H1 (cell line): ENCODE measurements at regions not wholly inside any gene's neighbourhood (a gene's known extent, or its start where the extent isn't known, plus 50 kb on each side); places are given as distances from the start of the nearest gene placed in this dataset.
A peak's percentile ranks its signal among the peaks of the same experiment; 100 is the strongest.
"Not testable (repeated sequence)": the region's sequence is repeated elsewhere in the genome, so short reads cannot be mapped to it uniquely, and the experiment has no call there.

Source experiments
- CTCF ChIA-PET: fragments of 300-600 bp; sonication (Branson Sonifier 250); formaldehyde crosslinking; loops from one replicate; lab custom pipeline; 2021; ENCODE audit not compliant: partially characterized antibody; lab: Charles Lee
- POLR2A ChIA-PET: fragments of 300-600 bp; sonication (Branson Sonifier 250); formaldehyde crosslinking; loops from one replicate; lab custom pipeline; 2021; ENCODE audit warnings: inconsistent platforms; ENCODE audit not compliant: partially characterized antibody; lab: Charles Lee
- DNase-seq, 2 experiments: peaks; one replicate each; pipeline versions ENCODE4 v3.0.0 to v3.0.0-alpha.2; 2010 to 2022; ENCODE audit warnings: low spot score in 2 of 2, low read depth in 1 of 2, mixed read lengths in 1 of 2
- FAIRE-seq: peaks from 2 replicates; lab custom pipeline; 2011; peaks lifted over from hg19 to GRCh38; lab: Jason Lieb, UNC
- H2AFZ ChIP-seq: 2 replicates; pipeline ENCODE4 v1.8.1; 2012; ENCODE audit warnings: low read length, inconsistent platforms
- H2AK5ac ChIP-seq: 2 replicates; pipeline ENCODE4 v1.6.1; 2013; ENCODE audit warnings: low read depth, low read length
- H2BK120ac ChIP-seq: replicated peaks from 2 replicates; pipeline ENCODE3; 2013; ENCODE audit warnings: low read depth, low read length, inconsistent platforms
- H2BK12ac ChIP-seq: 2 replicates; pipeline ENCODE4 v1.6.1; 2013; ENCODE audit warnings: low read depth, low read length
- H2BK15ac ChIP-seq: 2 replicates; pipeline ENCODE4 v1.6.1; 2013; ENCODE audit warnings: low read length
- H2BK20ac ChIP-seq: 2 replicates; pipeline ENCODE4 v1.6.1; 2013; ENCODE audit warnings: low read length
- H2BK5ac ChIP-seq: 2 replicates; pipeline ENCODE4 v1.6.1; 2013; ENCODE audit warnings: low read depth, low read length
- H3K14ac ChIP-seq: 2 replicates; pipeline ENCODE4 v1.6.1; 2013; ENCODE audit warnings: inconsistent platforms; ENCODE audit not compliant: insufficient read length
- H3K18ac ChIP-seq: 2 replicates; pipeline ENCODE4 v1.6.1; 2013; ENCODE audit warnings: low read length; ENCODE audit errors: extremely low read depth
- H3K23ac ChIP-seq: 2 replicates; pipeline ENCODE4 v1.6.1; 2013; ENCODE audit warnings: inconsistent platforms; ENCODE audit not compliant: insufficient read length
- H3K23me2 ChIP-seq: 2 replicates; pipeline ENCODE4 v1.6.1; 2013; ENCODE audit warnings: low read depth, low read length
- H3K27ac ChIP-seq: 2 replicates; pipeline ENCODE4 v1.6.1; 2011; ENCODE audit warnings: low read depth, low read length, inconsistent platforms
- H3K27me3 ChIP-seq, 4 experiments: replicated peaks in 1 of 4; 1 replicate in 1 of 4; 2 replicates in 3 of 4; pipeline versions ENCODE4 v1.6.1 to v1.8.1; 2011 to 2013; ENCODE audit warnings: low read length in 3 of 4, mild to moderate bottlenecking in 3 of 4, inconsistent platforms in 2 of 4, mixed read lengths in 2 of 4, moderate library complexity in 1 of 4; ENCODE audit not compliant: control insufficient read depth in 3 of 4, insufficient read depth in 3 of 4; ENCODE audit errors: extremely low read depth in 1 of 4
- H3K36me3 ChIP-seq, 4 experiments: 2 replicates each; pipeline versions ENCODE4 v1.6.1 to v1.8.1; 2011 to 2013; ENCODE audit warnings: mild to moderate bottlenecking in 4 of 4, low read length in 3 of 4, moderate library complexity in 2 of 4, control low read depth in 1 of 4, inconsistent platforms in 1 of 4; ENCODE audit not compliant: insufficient read depth in 4 of 4, control insufficient read depth in 2 of 4
- H3K4ac ChIP-seq: replicated peaks from 2 replicates; pipeline ENCODE3; 2013; ENCODE audit warnings: low read length, low read depth, mixed read lengths, inconsistent platforms; ENCODE audit not compliant: insufficient read length
- H3K4me1 ChIP-seq, 4 experiments: replicated peaks in 1 of 4; 1 replicate in 1 of 4; 2 replicates in 3 of 4; pipeline versions ENCODE4 v1.6.1 to v1.8.1; 2011 to 2013; ENCODE audit warnings: low read length in 3 of 4, inconsistent platforms in 2 of 4, mixed read lengths in 1 of 4; ENCODE audit not compliant: insufficient read depth in 4 of 4, control insufficient read depth in 3 of 4
- H3K4me2 ChIP-seq, 2 experiments: 2 replicates each; pipeline versions ENCODE4 v1.6.1 to v1.8.1; 2011 to 2013; ENCODE audit warnings: low read depth in 2 of 2, low read length in 2 of 2, control low read depth in 1 of 2, inconsistent platforms in 1 of 2, mild to moderate bottlenecking in 1 of 2; ENCODE audit not compliant: insufficient read depth in 1 of 2
- H3K4me3 ChIP-seq, 4 experiments: fragments of 200-600, 300-600 bp in 1 of 4; sonication (generic), shearing (Covaris generic), sonication (Bioruptor Twin) in 1 of 4; 2 replicates each; pipeline versions ENCODE4 v1.5.1 to v1.8.1; 2011 to 2016; ENCODE audit warnings: low read length in 4 of 4, low read depth in 3 of 4, control low read depth in 2 of 4, inconsistent platforms in 2 of 4, mild to moderate bottlenecking in 2 of 4, mixed read lengths in 1 of 4, moderate library complexity in 1 of 4; ENCODE audit not compliant: insufficient read depth in 2 of 4; ENCODE audit errors: extremely low read depth in 1 of 4
- H3K56ac ChIP-seq: replicated peaks from 2 replicates; pipeline ENCODE3; 2013; ENCODE audit warnings: low read depth, mild to moderate bottlenecking, mixed read lengths, low read length, inconsistent platforms; ENCODE audit not compliant: insufficient read length
- H3K79me1 ChIP-seq: 2 replicates; pipeline ENCODE4 v1.6.1; 2013; ENCODE audit warnings: low read depth, low read length, control low read depth
- H3K79me2 ChIP-seq, 2 experiments: 2 replicates each; pipeline versions ENCODE4 v1.6.1 to v1.8.1; 2012 to 2013; ENCODE audit warnings: low read length in 2 of 2, mild to moderate bottlenecking in 2 of 2, inconsistent platforms in 1 of 2; ENCODE audit not compliant: insufficient read depth in 2 of 2, control insufficient read depth in 1 of 2
- H3K9ac ChIP-seq, 4 experiments: replicated peaks in 1 of 4; 1 replicate in 1 of 4; 2 replicates in 3 of 4; pipeline versions ENCODE4 v1.6.1 to v1.8.1; 2011 to 2013; ENCODE audit warnings: low read depth in 3 of 4, low read length in 3 of 4, control low read depth in 2 of 4, mild to moderate bottlenecking in 2 of 4, moderate library complexity in 2 of 4, inconsistent platforms in 1 of 4; ENCODE audit errors: extremely low read depth in 1 of 4
- H3K9me3 ChIP-seq, 2 experiments: 2 replicates each; pipeline versions ENCODE4 v1.6.1 to v1.8.1; 2012 to 2013; ENCODE audit warnings: mild to moderate bottlenecking in 2 of 2, moderate library complexity in 2 of 2, control low read depth in 1 of 2, inconsistent platforms in 1 of 2, low read depth in 1 of 2, low read length in 1 of 2, mixed read lengths in 1 of 2; ENCODE audit not compliant: insufficient read depth in 2 of 2
- H4K20me1 ChIP-seq, 2 experiments: replicated peaks in 1 of 2; 2 replicates each; pipeline versions ENCODE3 to v1.8.1; 2011 to 2013; ENCODE audit warnings: inconsistent platforms in 2 of 2, low read length in 2 of 2, mild to moderate bottlenecking in 1 of 2; ENCODE audit not compliant: insufficient read depth in 2 of 2, control insufficient read depth in 1 of 2
- H4K5ac ChIP-seq: 2 replicates; pipeline ENCODE4 v1.6.1; 2013; ENCODE audit warnings: low read length, low read depth, mixed read lengths, inconsistent platforms; ENCODE audit not compliant: insufficient read length
- H4K8ac ChIP-seq: 2 replicates; pipeline ENCODE4 v1.8.0; 2013; ENCODE audit warnings: mild to moderate bottlenecking, moderate library complexity, low read length, inconsistent platforms; ENCODE audit not compliant: insufficient read depth; ENCODE audit errors: extremely low read depth
- H4K91ac ChIP-seq: replicated peaks from 2 replicates; pipeline ENCODE3; 2013; ENCODE audit warnings: low read length, mixed read lengths, inconsistent platforms; ENCODE audit not compliant: insufficient read length
- RAD21 ChIP-seq, 2 experiments: IDR thresholded peaks in 1 of 2; conservative IDR thresholded peaks in 1 of 2; 2 replicates each; pipeline ENCODE4 v1.6.1; 2011; ENCODE audit warnings: low read depth in 2 of 2, low read length in 2 of 2, improper control_type of control experiment in 1 of 2, inconsistent platforms in 1 of 2, mild to moderate bottlenecking in 1 of 2, moderate library complexity in 1 of 2
- WGBS, 2 experiments: shearing (Covaris generic) in 1 of 2; methylation state at CpG; one replicate each; pipeline versions ENCODE4 v1.1.6 to v1.1.7; 2013 to 2015; ENCODE audit warnings: low lambda C conversion rate in 2 of 2, mixed read lengths in 2 of 2, inconsistent platforms in 1 of 2, low coverage in 1 of 2, missing lambda C conversion rate in 1 of 2; ENCODE audit not compliant: insufficient replicate concordance in 2 of 2, insufficient coverage in 1 of 2, insufficient read length in 1 of 2; ENCODE audit errors: extremely low coverage in 1 of 2, missing lambda C conversion rate in 1 of 2; 5-methylcytosine and 5-hydroxymethylcytosine counted together
- TF ChIP-seq, protein P1 (sequence below), 3 experiments: IDR thresholded peaks; 1 replicate in 2 of 3; 2 replicates in 1 of 3; pipeline versions ENCODE4 v1.5.1 to v1.6.1; 2011; ENCODE audit warnings: low read length in 3 of 3, mild to moderate bottlenecking in 3 of 3, inconsistent platforms in 2 of 3, low read depth in 1 of 3, moderate library complexity in 1 of 3; ENCODE audit not compliant: insufficient read depth in 1 of 3; ENCODE audit errors: control extremely low read depth in 1 of 3

DNA sequence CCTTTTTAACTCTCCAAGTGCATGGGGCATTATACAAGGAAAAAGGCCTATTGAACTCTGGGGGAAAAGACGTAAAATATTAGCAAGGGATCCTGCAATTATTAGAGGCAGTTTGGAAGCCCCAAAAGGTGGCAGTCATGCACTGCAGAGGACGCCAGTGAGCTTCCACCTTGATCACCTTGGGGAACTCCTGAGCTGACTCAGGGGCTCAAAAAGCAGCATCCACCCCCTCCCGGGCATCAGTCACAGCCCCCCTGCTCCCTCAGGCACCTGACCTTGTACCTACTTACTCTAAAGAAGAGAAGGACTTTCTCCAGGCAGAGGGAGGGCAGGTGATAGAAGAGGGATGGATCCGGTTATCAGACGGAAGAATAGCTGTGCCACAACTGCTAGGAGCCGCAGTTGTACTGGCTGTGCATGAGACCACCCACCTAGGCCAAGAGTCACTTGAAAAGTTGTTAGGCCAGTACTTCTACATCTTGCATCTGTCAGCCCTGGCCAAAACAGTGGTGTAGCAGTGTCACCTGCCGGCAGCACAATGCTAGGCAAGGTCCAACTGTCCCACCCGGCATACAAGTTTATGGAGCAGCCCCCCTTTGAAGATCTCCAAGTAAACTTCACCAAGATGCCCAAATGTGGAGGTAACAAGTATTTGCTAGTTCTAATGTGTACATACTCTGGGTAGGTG, 601.6 kb downstream of the UQCRFS1 start:
- H3K4me2 ChIP-seq, H3K18ac ChIP-seq, H3K27me3 ChIP-seq, H4K5ac ChIP-seq, H2BK5ac ChIP-seq, H3K23ac ChIP-seq, H3K79me2 ChIP-seq, H2BK12ac ChIP-seq, H2AFZ ChIP-seq, H4K91ac ChIP-seq, H3K56ac ChIP-seq, H3K9ac ChIP-seq, H2BK20ac ChIP-seq, DNase-seq, FAIRE-seq, H4K20me1 ChIP-seq, H3K4me3 ChIP-seq, H3K23me2 ChIP-seq, H2BK120ac ChIP-seq, H2BK15ac ChIP-seq, H2AK5ac ChIP-seq, POLR2A ChIA-PET, H3K4ac ChIP-seq, H3K4me1 ChIP-seq, H3K27ac ChIP-seq, H3K79me1 ChIP-seq, H3K14ac ChIP-seq, H4K8ac ChIP-seq: not testable (repeated sequence)
- 87% methylated on average over 8 of the region's 8 CpGs; no CpG with 5 or more reads in 1 of the 2 experiments for WGBS, 2 experiments
- Histone ChIP-seq H3K36me3 (peaks cover 0 to 18% (median 0%) of the 10 kb centered on the region in 4 experiments; a peak in 1 of 8 replicates), H3K9me3 (peaks cover 13 to 15% of the 10 kb centered on the region in 2 experiments)
- TF ChIP-seq, protein P1, sequence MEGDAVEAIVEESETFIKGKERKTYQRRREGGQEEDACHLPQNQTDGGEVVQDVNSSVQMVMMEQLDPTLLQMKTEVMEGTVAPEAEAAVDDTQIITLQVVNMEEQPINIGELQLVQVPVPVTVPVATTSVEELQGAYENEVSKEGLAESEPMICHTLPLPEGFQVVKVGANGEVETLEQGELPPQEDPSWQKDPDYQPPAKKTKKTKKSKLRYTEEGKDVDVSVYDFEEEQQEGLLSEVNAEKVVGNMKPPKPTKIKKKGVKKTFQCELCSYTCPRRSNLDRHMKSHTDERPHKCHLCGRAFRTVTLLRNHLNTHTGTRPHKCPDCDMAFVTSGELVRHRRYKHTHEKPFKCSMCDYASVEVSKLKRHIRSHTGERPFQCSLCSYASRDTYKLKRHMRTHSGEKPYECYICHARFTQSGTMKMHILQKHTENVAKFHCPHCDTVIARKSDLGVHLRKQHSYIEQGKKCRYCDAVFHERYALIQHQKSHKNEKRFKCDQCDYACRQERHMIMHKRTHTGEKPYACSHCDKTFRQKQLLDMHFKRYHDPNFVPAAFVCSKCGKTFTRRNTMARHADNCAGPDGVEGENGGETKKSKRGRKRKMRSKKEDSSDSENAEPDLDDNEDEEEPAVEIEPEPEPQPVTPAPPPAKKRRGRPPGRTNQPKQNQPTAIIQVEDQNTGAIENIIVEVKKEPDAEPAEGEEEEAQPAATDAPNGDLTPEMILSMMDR (IDR thresholded peaks at IDR 0.05; ENCODE audit: control extremely low read depth in 1 of 3, insufficient read depth in 1 of 3, low read depth in 1 of 3, low read length in 3 of 3) = peak in 2 of 3 experiments; percentile 17 to 18; a peak in 3 of 4 replicates
- peak; percentile 20 to 52; a peak in 3 of 4 replicates for TF ChIP-seq RAD21 (IDR thresholded peaks at IDR 0.05 in 1 of 2, conservative IDR thresholded peaks at IDR 0.05 in 1 of 2; ENCODE audit: low read depth in 2 of 2, low read length in 2 of 2)
- CTCF ChIA-PET = interaction anchor here (0.5 to 5.3 kb wide), 19 partner anchors 9 to 245 kb away, joined by 3 to 20 read pairs (median 4); no protein-coding TSS in a partner anchor
